Fibroblast of lung (primary cell): ENCODE measurements at regions not wholly inside any gene's neighbourhood (a gene's known extent, or its start where the extent isn't known, plus 50 kb on each side); places are given as distances from the start of the nearest gene placed in this dataset.
A peak's percentile ranks its signal among the peaks of the same experiment; 100 is the strongest.

Source experiments
- CTCF ChIP-seq, 2 donors: IDR thresholded peaks in 1 of 2; conservative IDR thresholded peaks in 1 of 2; 1 replicate in 1 of 2; 2 replicates in 1 of 2; pipeline ENCODE4 v1.5.1; 2011 to 2012; ENCODE audit warnings: low read length in 2 of 2, control low read depth in 1 of 2, inconsistent platforms in 1 of 2, low read depth in 1 of 2, mild to moderate bottlenecking in 1 of 2
- EZH2 ChIP-seq: IDR thresholded peaks from 2 replicates; pipeline ENCODE4 v1.5.1; 2012; ENCODE audit warnings: low read length, control low read depth, mild to moderate bottlenecking; ENCODE audit errors: missing control alignments

- peak; percentile 80 to 84 for TF ChIP-seq CTCF (conservative IDR thresholded peaks at IDR 0.05 in 1 of 2, IDR thresholded peaks at IDR 0.05 in 1 of 2; ENCODE audit: low read depth in 1 of 2, low read length in 2 of 2)
- no peak for TF ChIP-seq EZH2
These were observed 59.9 kb downstream of the LIG4 start for GRCh38 chr13:108155185-108156106.
